ENCODE measurements at regions not wholly inside any gene's neighbourhood (a gene's known extent, or its start where the extent isn't known, plus 50 kb on each side); places are given as distances from the start of the nearest gene placed in this dataset.

DNA sequence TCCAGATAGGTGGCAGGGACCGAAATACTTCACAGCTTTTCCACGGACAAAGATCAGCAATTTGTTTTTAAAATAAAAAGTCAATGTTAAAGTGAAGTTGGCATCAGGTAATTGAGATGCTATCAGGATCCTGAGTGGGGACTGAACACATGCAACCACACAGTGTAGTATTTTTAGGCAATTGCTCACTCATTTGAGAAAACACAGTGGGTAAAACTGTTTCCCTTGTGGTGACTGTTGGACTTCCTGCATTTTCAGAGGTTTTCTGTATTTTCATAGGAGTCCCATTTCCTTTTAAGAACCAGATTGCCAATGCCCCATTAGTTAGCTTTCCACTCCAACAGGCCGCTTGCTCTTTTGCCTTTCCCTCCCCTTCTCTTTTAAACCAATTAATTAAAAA, 159.5 kb upstream of the ZNF32 start:
- Histone ChIP-seq H2BK120ac (replicated peaks; ENCODE audit: low read depth, low read length) (no peak overlapping the region), H3K4me3 (ENCODE audit: extremely low read depth in 1 of 4, insufficient read depth in 2 of 4, low read depth in 3 of 4, low read length in 4 of 4) (no peak overlapping the region), H3K27ac (ENCODE audit: low read depth, low read length) (no peak overlapping the region), H3K18ac (ENCODE audit: extremely low read depth, low read length) (no peak overlapping the region), H3K23ac (ENCODE audit: insufficient read length) (no peak overlapping the region), H3K14ac (ENCODE audit: insufficient read length) (no peak overlapping the region), H2AFZ (ENCODE audit: low read length) (no peak overlapping the region; the same call in 1 of the 2 replicates), H4K91ac (replicated peaks; ENCODE audit: insufficient read length, low read length) (no peak overlapping the region), H4K5ac (ENCODE audit: insufficient read length, low read depth, low read length) (no peak overlapping the region), H3K23me2 (ENCODE audit: low read depth, low read length) (no peaks in the 10 kb centered on the region), H3K36me3 (ENCODE audit: control insufficient read depth in 2 of 4, insufficient read depth in 4 of 4, low read length in 3 of 4) (no peaks in the 10 kb centered on the region), H3K79me2 (ENCODE audit: control insufficient read depth in 1 of 2, insufficient read depth in 2 of 2, low read length in 2 of 2) (no peaks in the 10 kb centered on the region), H3K4me1 (replicated peaks in 1 of 4; ENCODE audit: control insufficient read depth in 3 of 4, insufficient read depth in 4 of 4, low read length in 3 of 4) (peaks cover 0 to 2% (median 0%) of the 10 kb centered on the region in 4 experiments; a peak in 1 of 7 replicates), H3K4ac (replicated peaks; ENCODE audit: insufficient read length, low read depth, low read length) (no peak overlapping the region), H2BK20ac (ENCODE audit: low read length) (no peak overlapping the region), H3K9me3 (ENCODE audit: insufficient read depth in 2 of 2, low read depth in 1 of 2, low read length in 1 of 2) (no peaks in the 10 kb centered on the region), H2BK5ac (ENCODE audit: low read depth, low read length) (no peak overlapping the region), H2AK5ac (ENCODE audit: low read depth, low read length) (no peak overlapping the region), H2BK15ac (ENCODE audit: low read length) (no peak overlapping the region), H3K9ac (replicated peaks in 1 of 4; ENCODE audit: extremely low read depth in 1 of 4, low read depth in 3 of 4, low read length in 3 of 4) (no peak overlapping the region), H4K20me1 (replicated peaks in 1 of 2; ENCODE audit: control insufficient read depth in 1 of 2, insufficient read depth in 2 of 2, low read length in 2 of 2) (no peaks in the 10 kb centered on the region), H3K79me1 (ENCODE audit: low read depth, low read length) (no peaks in the 10 kb centered on the region), H4K8ac (ENCODE audit: extremely low read depth, insufficient read depth, low read length) (no peak overlapping the region), H3K27me3 (replicated peaks in 1 of 4; ENCODE audit: control insufficient read depth in 3 of 4, extremely low read depth in 1 of 4, insufficient read depth in 3 of 4, low read length in 3 of 4) (no peaks in the 10 kb centered on the region), H3K4me2 (ENCODE audit: insufficient read depth in 1 of 2, low read depth in 2 of 2, low read length in 2 of 2) (no peak overlapping the region), H3K56ac (replicated peaks; ENCODE audit: insufficient read length, low read depth, low read length) (no peak overlapping the region), H2BK12ac (ENCODE audit: low read depth, low read length) (no peak overlapping the region)
- CTCF ChIA-PET (ENCODE audit: partially characterized antibody), result interaction anchor here (1.7 kb wide), 1 partner anchor 125 kb away, joined by 5 read pairs; no protein-coding TSS in a partner anchor
- TF ChIP-seq, protein P1, sequence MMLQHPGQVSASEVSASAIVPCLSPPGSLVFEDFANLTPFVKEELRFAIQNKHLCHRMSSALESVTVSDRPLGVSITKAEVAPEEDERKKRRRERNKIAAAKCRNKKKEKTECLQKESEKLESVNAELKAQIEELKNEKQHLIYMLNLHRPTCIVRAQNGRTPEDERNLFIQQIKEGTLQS (IDR thresholded peaks at IDR 0.05; ENCODE audit: insufficient read depth, low read depth, low read length), result no peak
- no peak for TF ChIP-seq EP300 (IDR thresholded peaks at IDR 0.05; ENCODE audit: borderline replicate concordance in 1 of 2, low read depth in 2 of 2, low read length in 2 of 2)
- TF ChIP-seq TCF12 (IDR thresholded peaks at IDR 0.05; ENCODE audit: low read depth, low read length), result no peak
- TF ChIP-seq POLR2A (IDR thresholded peaks at IDR 0.05; ENCODE audit: control extremely low read depth in 1 of 2, low read depth in 2 of 2, low read length in 2 of 2), result no peak
- TF ChIP-seq POLR2AphosphoS5 (IDR thresholded peaks at IDR 0.05; ENCODE audit: low read depth, low read length), result no peak
- no peak for TF ChIP-seq BRCA1 (IDR thresholded peaks at IDR 0.05; ENCODE audit: low read depth, low read length)
- TF ChIP-seq SP4 (IDR thresholded peaks at IDR 0.05; ENCODE audit: low read length), result no peak
- POLR2A ChIA-PET (ENCODE audit: partially characterized antibody), result no interaction called here
- WGBS, 2 experiments (ENCODE audit: extremely low coverage in 1 of 2, insufficient coverage in 1 of 2, insufficient read length in 1 of 2, insufficient replicate concordance in 2 of 2, low coverage in 1 of 2, low lambda C conversion rate in 2 of 2, missing lambda C conversion rate in 1 of 2), result 93% methylated on average over 3 of the region's 3 CpGs; no CpG with 5 or more reads in 1 of the 2 experiments
- FAIRE-seq, result no peak
- no peak for DNase-seq (ENCODE audit: low read depth in 1 of 2, low spot score in 2 of 2)

All from H1 (cell line).